HepG2 (cell line): ENCODE measurements at regions not wholly inside any gene's neighbourhood (a gene's known extent, or its start where the extent isn't known, plus 50 kb on each side); places are given as distances from the start of the nearest gene placed in this dataset.

ENCODE experiments used
- ATAC-seq: fragments of 200-7000 bp; cut with Tn5 transposase; 3 replicates; pipeline ENCODE4 v1.9.1; 2020; ENCODE audit warnings: mild to moderate bottlenecking, moderate library complexity
- BruUV-seq: library from RNA; stranded (reverse); fragments of 400-500 nt; replicated peaks from 2 replicates; lab custom pipeline; 2021; lab: Mats Ljungman, UMichigan
- CTCF ChIA-PET: fragments of 300-600 bp; formaldehyde crosslinking; extraction: SDS; loops from one replicate; lab custom pipeline; 2021; ENCODE audit warnings: low total read pairs, inconsistent platforms, low intra/inter-chr PET ratio; lab: Yijun Ruan, JAX
- POLR2A ChIA-PET: fragments of 350-600 bp; sonication (Branson Sonifier 250); formaldehyde crosslinking; loops from one replicate; lab custom pipeline; 2020; ENCODE audit warnings: antibody characterized with exemption, inconsistent platforms; lab: Yijun Ruan, JAX
- DNase-seq: peaks from one replicate; pipeline ENCODE4 v3.0.0-alpha.2; 2015; ENCODE audit warnings: low spot score
- FAIRE-seq: peaks from 3 replicates; lab custom pipeline; 2011; peaks lifted over from hg19 to GRCh38; lab: Jason Lieb, UNC
- H2AFZ ChIP-seq: one replicate; pipeline ENCODE4 v1.6.1; 2011; ENCODE audit warnings: low read length, inconsistent platforms
- H3K27ac ChIP-seq: fragments of 300-600 bp; 3 replicates; pipeline ENCODE4 v1.8.0; 2011; ENCODE audit warnings: mixed run types, mild to moderate bottlenecking, mixed read lengths, low read length, inconsistent platforms; ENCODE audit not compliant: insufficient read depth; ENCODE audit errors: extremely low read length
- H3K27me3 ChIP-seq, 2 experiments: fragments of 200-600 bp in 1 of 2; 2 replicates in 1 of 2; 3 replicates in 1 of 2; pipeline versions ENCODE4 v1.6.0 to v1.8.0; 2011; ENCODE audit warnings: low read length in 2 of 2, mild to moderate bottlenecking in 2 of 2, moderate library complexity in 2 of 2, inconsistent platforms in 1 of 2; ENCODE audit not compliant: insufficient read depth in 2 of 2, control insufficient read depth in 1 of 2
- H3K36me3 ChIP-seq, 2 experiments: fragments of 200-600 bp in 1 of 2; replicated peaks in 1 of 2; 2 replicates in 1 of 2; 3 replicates in 1 of 2; pipeline versions ENCODE4 v1.5.1 to v1.8.0; 2011; ENCODE audit warnings: low read length in 2 of 2, inconsistent platforms in 1 of 2; ENCODE audit not compliant: insufficient read depth in 2 of 2, control insufficient read depth in 1 of 2
- H3K4me1 ChIP-seq: 2 replicates; pipeline ENCODE4 v1.5.1; 2012; ENCODE audit warnings: low read length, inconsistent platforms; ENCODE audit not compliant: insufficient read depth
- H3K4me2 ChIP-seq: 2 replicates; pipeline ENCODE4 v1.6.0; 2011; ENCODE audit warnings: low read depth, low read length, inconsistent platforms
- H3K4me3 ChIP-seq, 3 experiments: fragments of 200-600 bp in 1 of 3; sonication (generic), shearing (Covaris generic) in 1 of 3; replicated peaks in 1 of 3; 2 replicates each; pipeline ENCODE4 v1.5.1; 2011 to 2016; ENCODE audit warnings: low read length in 3 of 3, inconsistent platforms in 2 of 3, low read depth in 2 of 3, mild to moderate bottlenecking in 2 of 3, control low read depth in 1 of 3, mixed read lengths in 1 of 3; ENCODE audit not compliant: insufficient read depth in 1 of 3
- H3K79me2 ChIP-seq: one replicate; pipeline ENCODE4 v1.6.1; 2011; ENCODE audit warnings: low read length, inconsistent platforms; ENCODE audit not compliant: insufficient read depth
- H3K9ac ChIP-seq: 2 replicates; pipeline ENCODE4 v1.6.0; 2011; ENCODE audit warnings: mild to moderate bottlenecking, low read depth, low read length, inconsistent platforms; ENCODE audit not compliant: insufficient read depth
- H3K9me3 ChIP-seq: 2 replicates; pipeline ENCODE4 v1.5.1; 2012; ENCODE audit warnings: mild to moderate bottlenecking, low read length
- H4K20me1 ChIP-seq: 2 replicates; pipeline ENCODE4 v1.6.0; 2011; ENCODE audit warnings: inconsistent platforms, mild to moderate bottlenecking, low read length, moderate library complexity; ENCODE audit not compliant: insufficient read depth
- ATF1 ChIP-seq: IDR thresholded peaks from 2 replicates; pipeline ENCODE4 v1.6.1; 2016; ENCODE audit warnings: mild to moderate bottlenecking, control low read depth
- BRCA1 ChIP-seq: sonication (generic); formaldehyde crosslinking; IDR thresholded peaks from 2 replicates; pipeline ENCODE4 v1.4.0; 2020; ENCODE audit warnings: missing genetic modification reagents
- CREB1 ChIP-seq, 2 experiments: fragments of 450-650 bp in 1 of 2; IDR thresholded peaks; 2 replicates each; pipeline ENCODE4 v1.6.1; 2016 to 2017; ENCODE audit warnings: control low read depth in 1 of 2, mild to moderate bottlenecking in 1 of 2, missing compliant biosample characterization in 1 of 2, missing genetic modification characterization in 1 of 2
- FOXO1 ChIP-seq: sonication (generic); formaldehyde crosslinking; IDR thresholded peaks from 2 replicates; pipeline ENCODE4 v1.4.0; 2020; ENCODE audit warnings: missing genetic modification reagents
- RNF2 ChIP-seq: fragments of 450-650 bp; conservative IDR thresholded peaks from 2 replicates; pipeline ENCODE4 v1.6.1; 2016; ENCODE audit warnings: low read depth
- SMYD3 ChIP-seq: sonication (generic); formaldehyde crosslinking; IDR thresholded peaks from 2 replicates; pipeline ENCODE4 v1.8.1; 2023; ENCODE audit warnings: mild to moderate bottlenecking, missing genetic modification reagents
- ZHX1 ChIP-seq: sonication (generic); formaldehyde crosslinking; IDR thresholded peaks from 2 replicates; pipeline ENCODE4 v1.8.1; 2022; ENCODE audit warnings: low read depth, mild to moderate bottlenecking, missing genetic modification reagents
- ZNF367 ChIP-seq: sonication (generic); formaldehyde crosslinking; IDR thresholded peaks from 2 replicates; pipeline ENCODE4 v1.4.0; 2020; ENCODE audit warnings: missing genetic modification reagents, borderline replicate concordance
- WGBS: methylation state at CpG from one replicate; pipeline ENCODE4 v1.1.6; 2017; ENCODE audit warnings: low lambda C conversion rate; 5-methylcytosine and 5-hydroxymethylcytosine counted together
- in situ Hi-C: cut with HindIII; loops from 2 replicates; pipeline ENCODE4 v1.10.0; 2017; ENCODE audit warnings: low pct_unique_long_range_greater_than_20kb; ENCODE audit not compliant: extremely low pct_ligation_motif_present
- intact Hi-C: fragments of 100-400 bp; cut with micrococcal nuclease; formaldehyde crosslinking; loops from one replicate; pipeline ENCODE4 v1.10.0; 2022; ENCODE audit not compliant: unreplicated experiment

DNA sequence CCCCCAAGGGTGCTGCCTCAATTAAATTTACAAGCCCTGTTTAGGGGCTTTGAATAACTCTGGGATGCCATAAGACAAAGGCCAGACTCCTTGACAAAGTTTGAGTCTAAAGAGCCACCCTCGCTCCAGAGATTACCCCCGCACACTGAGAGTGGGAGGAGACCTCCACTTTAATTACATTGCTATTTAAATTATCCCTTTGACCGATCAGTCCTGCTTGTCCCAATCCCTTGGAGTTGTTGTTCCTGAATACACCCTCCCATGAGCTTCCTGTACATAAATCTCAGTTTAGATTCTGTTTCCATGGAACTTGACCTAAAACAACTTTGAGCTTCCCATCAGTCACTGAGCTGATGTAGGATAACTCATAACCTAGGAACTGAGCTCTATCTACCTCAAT lies 596.3 kb downstream of the PYDC2 start:
- Histone ChIP-seq H3K9me3 (no peaks in the 10 kb centered on the region), H3K27ac (no peak overlapping the region), H3K4me3 (no peak overlapping the region), H3K36me3 (no peaks in the 10 kb centered on the region), H2AFZ (no peak overlapping the region), H4K20me1 (no peaks in the 10 kb centered on the region), H3K79me2 (no peaks in the 10 kb centered on the region), H3K9ac (no peak overlapping the region), H3K4me1 (no peaks in the 10 kb centered on the region), H3K4me2 (no peak overlapping the region), H3K27me3 (no peaks in the 10 kb centered on the region)
- no TSS peak for BruUV-seq
- DNase-seq: no peak
- intact Hi-C loops (no loop called here), in situ Hi-C loops (no loop called here)
- CTCF ChIA-PET: no interaction called here
- WGBS: 7% methylated on average over 3 of the region's 3 CpGs
- TF ChIP-seq SMYD3 (no peak), ATF1 (CRISPR knock-in tag) (no peak), CREB1 (IDR thresholded peaks at IDR 0.05) (no peak), CREB1 (CRISPR knock-in tag; IDR thresholded peaks at IDR 0.05) (no peak), RNF2 (no peak), FOXO1 (CRISPR knock-in tag) (no peak), ZNF367 (CRISPR knock-in tag) (no peak), ZHX1 (CRISPR knock-in tag) (no peak), BRCA1 (CRISPR knock-in tag) (no peak)
- POLR2A ChIA-PET: no interaction called here
- no peak for ATAC-seq
- FAIRE-seq: no peak
